SK-N-SH (cell line): ENCODE measurements at regions not wholly inside any gene's neighbourhood (a gene's known extent, or its start where the extent isn't known, plus 50 kb on each side); places are given as distances from the start of the nearest gene placed in this dataset.

Experiments
- CHD2 ChIP-seq: fragments of 150-350 bp; IDR thresholded peaks from 2 replicates; pipeline ENCODE4 v1.6.1; 2018; ENCODE audit warnings: low read length; ENCODE audit not compliant: partially characterized antibody
- EP300 ChIP-seq, 2 experiments: IDR thresholded peaks; 2 replicates each; pipeline versions ENCODE4 v1.4.0 to v1.6.1; 2012; ENCODE audit warnings: borderline replicate concordance in 1 of 2, low read depth in 1 of 2, low read length in 1 of 2
- JUND ChIP-seq: IDR thresholded peaks from 2 replicates; pipeline ENCODE4 v1.4.0; 2012
- POLR2AphosphoS5 ChIP-seq: IDR thresholded peaks from 2 replicates; pipeline ENCODE4 v1.6.1; 2012; ENCODE audit warnings: low read depth, low read length
- RAD21 ChIP-seq: IDR thresholded peaks from 2 replicates; pipeline ENCODE4 v1.6.1; 2012; ENCODE audit warnings: mild to moderate bottlenecking, low read length
- TF ChIP-seq, protein P1 (sequence below): IDR thresholded peaks from 2 replicates; pipeline ENCODE4 v1.6.1; 2012; ENCODE audit warnings: mild to moderate bottlenecking, low read depth, low read length, moderate library complexity

DNA sequence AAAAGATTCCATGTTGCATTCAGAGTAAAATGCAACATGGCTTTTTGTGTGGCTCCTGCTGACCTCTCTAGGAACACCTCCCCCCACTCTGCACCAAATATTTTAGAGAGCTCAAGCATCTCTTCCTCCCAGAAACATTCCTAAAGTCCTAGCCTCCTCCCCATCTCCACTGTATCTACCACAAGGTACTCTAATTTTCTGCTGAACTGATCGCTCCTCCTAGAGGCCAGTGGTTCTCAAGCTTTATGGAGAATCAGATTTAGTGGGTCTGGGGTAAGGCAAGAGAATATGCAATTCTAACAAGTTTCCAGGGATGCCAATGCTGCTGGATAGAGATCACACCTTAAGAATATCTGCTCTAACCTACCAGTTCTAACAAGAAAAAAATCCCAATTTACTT, 89.5 kb upstream of the HNRNPA3 start:
- TF ChIP-seq JUND (no peak), EP300 (IDR thresholded peaks at IDR 0.05; ENCODE audit: borderline replicate concordance in 1 of 2, low read depth in 1 of 2, low read length in 1 of 2) (no peak), CHD2 (no peak), POLR2AphosphoS5 (no peak), RAD21 (no peak)
- TF ChIP-seq, protein P1, sequence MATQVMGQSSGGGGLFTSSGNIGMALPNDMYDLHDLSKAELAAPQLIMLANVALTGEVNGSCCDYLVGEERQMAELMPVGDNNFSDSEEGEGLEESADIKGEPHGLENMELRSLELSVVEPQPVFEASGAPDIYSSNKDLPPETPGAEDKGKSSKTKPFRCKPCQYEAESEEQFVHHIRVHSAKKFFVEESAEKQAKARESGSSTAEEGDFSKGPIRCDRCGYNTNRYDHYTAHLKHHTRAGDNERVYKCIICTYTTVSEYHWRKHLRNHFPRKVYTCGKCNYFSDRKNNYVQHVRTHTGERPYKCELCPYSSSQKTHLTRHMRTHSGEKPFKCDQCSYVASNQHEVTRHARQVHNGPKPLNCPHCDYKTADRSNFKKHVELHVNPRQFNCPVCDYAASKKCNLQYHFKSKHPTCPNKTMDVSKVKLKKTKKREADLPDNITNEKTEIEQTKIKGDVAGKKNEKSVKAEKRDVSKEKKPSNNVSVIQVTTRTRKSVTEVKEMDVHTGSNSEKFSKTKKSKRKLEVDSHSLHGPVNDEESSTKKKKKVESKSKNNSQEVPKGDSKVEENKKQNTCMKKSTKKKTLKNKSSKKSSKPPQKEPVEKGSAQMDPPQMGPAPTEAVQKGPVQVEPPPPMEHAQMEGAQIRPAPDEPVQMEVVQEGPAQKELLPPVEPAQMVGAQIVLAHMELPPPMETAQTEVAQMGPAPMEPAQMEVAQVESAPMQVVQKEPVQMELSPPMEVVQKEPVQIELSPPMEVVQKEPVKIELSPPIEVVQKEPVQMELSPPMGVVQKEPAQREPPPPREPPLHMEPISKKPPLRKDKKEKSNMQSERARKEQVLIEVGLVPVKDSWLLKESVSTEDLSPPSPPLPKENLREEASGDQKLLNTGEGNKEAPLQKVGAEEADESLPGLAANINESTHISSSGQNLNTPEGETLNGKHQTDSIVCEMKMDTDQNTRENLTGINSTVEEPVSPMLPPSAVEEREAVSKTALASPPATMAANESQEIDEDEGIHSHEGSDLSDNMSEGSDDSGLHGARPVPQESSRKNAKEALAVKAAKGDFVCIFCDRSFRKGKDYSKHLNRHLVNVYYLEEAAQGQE = no peak
